NCI-H146 treated with DMSO at 0.1 percent for 48 hours (cell line): ENCODE measurements at regions not wholly inside any gene's neighbourhood (a gene's known extent, or its start where the extent isn't known, plus 50 kb on each side); places are given as distances from the start of the nearest gene placed in this dataset.
A peak's percentile ranks its signal among the peaks of the same experiment; 100 is the strongest.

Experiments used
- DNase-seq: peaks from one replicate; lab custom pipeline; 2025; ENCODE audit not compliant: unreplicated experiment; lab: John Stamatoyannopoulos, UW

DNA sequence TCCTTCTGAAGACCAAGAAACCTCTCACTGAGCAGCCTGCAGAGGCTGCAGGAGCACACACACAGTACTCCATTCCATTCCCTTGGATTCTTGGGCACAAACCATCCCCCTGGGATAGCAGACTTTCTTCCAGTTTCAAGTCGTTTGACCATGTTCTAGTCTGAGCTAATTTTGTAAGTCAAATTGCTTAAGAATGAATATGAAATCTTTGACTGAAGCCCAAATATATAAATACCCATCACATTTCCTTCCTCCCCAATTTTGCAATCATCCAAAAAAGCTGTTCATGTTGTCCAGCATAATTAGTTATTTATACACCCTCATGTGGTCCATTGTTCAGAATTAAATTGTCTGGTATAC, 231.2 kb upstream of the TPRG1 start:
- no peak for DNase-seq

DNA sequence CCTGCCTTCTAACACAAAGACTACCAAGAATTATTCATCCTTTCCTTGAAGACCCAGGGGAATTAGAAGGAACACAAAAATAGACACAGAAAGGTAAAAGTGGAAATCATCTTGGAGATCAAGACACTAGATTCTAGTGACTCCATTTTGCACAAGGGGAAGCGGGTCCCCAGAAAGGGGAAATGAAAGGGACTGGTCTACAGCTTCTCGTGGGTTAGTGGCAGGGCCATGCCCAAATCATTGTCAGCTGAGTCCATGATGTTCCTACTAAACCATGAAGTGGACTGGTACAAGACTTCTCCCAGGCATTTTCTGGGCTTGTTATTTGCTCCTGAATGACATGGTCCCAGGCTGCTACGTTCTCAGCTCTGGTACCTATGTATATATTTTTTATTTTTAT, 230.7 kb upstream of the TPRG1 start:
- DNase-seq = no peak

- no peak for DNase-seq
These were observed 229.6 kb upstream of the TPRG1 start for GRCh38 chr3:188942191-188942590.

GRCh38 chr3:188943591-188943990, 228.2 kb upstream of the TPRG1 start:
- no peak for DNase-seq

DNA sequence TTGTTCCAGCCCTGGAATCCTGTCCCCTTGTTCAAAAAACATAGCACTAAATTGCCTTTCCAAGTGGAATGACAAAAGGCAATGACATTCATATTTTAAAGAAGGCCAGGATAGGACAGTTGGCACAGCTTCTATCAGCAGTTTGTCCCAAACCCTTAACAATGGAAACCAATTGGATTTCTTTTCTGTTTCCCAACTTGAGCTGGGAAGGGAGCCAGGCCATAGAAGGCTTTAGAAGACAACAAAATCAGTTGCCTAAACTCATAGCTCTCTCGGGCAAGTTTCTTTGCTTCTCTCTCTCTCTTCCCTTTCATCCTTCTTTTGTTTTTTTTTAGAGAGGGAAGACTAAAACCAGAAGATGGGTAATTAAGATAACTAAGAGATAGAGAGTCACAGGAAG, 227.7 kb upstream of the TPRG1 start:
- DNase-seq = no peak

DNA sequence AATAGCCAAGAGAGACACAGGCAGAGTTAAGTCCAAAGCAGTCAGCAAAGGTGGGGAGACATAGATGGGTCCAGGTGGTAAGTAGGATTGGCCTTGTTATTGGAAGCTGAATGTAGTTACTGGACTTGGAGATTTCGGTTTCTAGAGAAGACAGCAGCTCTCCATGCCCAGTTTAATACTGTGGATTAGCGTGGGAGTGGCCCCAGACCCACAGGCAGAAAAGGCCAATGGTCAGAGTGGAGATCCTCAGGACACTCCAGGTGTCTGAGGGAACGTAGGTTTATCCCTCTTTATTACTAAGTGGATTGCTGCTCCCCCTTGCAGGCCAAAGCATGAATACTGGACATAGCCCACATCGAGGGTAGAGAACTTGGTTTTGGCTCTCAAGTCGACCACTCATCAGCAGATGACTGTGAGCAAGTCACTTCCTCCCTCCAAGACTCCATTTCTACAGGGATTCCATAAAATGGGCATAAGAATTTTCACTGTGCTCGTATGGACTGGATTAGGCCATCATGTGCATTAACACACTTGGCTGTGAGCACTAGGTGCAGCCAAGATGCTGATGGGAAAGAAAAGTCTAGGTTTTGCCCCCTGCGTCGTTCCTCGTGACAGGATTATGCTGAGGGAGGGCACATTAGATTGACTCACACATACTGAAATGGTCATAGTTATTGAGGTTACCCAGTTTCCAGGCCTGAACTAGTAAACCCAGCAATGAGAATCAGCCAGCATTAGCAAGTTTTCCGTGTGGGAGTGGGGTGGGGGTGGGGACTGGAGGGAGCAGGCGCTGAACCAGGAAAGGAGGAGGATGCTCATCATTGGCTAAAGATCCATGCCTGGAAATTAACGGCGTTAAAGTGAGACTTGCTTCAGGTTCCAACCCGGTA, 225.2 kb upstream of the TPRG1 start:
- DNase-seq = no peak

- peak; percentile 93 for DNase-seq
These were observed 224.1 kb upstream of the TPRG1 start for GRCh38 chr3:188947401-188948280.

DNA sequence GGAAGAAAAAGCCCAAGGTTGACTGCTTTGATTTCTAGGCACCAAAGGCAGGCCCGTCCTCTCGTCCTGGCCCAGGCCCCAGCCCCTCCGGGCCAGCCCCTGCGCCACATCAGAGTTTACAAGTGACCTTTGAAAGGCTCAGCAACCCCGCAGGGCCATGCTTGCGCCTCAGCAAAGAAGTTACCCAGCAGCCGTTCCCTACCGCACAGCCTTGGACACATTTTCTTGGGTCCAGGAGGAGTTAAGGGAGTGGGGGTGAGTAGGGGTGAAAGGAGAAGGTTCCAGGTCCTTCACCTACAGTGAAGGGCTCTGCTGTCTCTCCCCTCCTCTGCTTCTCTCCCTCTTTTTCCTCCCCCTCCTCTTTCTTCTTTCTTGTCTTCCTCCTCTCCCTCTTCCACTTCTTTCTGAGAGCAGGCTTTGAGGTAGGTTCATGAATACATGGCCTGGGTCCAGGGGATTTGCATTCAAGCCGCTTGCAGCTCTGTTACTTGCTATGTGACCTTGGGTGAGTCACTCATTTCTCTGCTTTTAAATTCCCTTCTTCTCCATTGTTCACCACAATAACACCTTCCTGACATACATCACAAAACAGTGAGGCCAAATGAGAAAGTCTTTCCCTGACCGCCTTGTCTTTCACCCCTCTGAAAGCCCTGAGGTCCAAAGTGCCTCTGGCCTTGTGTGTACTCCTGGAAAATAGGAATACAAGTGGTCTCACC, 223.3 kb upstream of the TPRG1 start:
- no peak for DNase-seq

GRCh38 chr3:188948997-188949389, 222.8 kb upstream of the TPRG1 start:
- DNase-seq = no peak

DNA sequence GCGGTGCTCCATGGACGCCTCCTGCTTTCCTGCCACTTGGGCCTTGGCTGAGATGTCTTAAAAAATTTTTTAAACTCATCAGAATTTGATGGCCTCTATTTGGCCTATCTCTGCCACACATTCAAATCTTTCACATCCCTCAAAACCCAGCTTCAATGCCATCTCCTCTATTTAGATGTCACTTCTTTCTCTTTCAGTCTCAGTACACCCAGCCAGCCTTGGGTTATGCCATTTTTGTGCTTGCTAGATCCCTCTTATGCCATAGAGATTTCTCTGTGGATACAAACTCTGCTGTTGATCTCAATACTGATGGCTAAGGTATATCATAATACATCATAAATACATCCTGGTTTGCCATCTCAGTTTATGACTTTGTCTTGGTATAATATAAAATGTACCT, 222.3 kb upstream of the TPRG1 start:
- no peak for DNase-seq

- no peak for DNase-seq
These were observed 221.8 kb upstream of the TPRG1 start for GRCh38 chr3:188949996-188950395.

DNA sequence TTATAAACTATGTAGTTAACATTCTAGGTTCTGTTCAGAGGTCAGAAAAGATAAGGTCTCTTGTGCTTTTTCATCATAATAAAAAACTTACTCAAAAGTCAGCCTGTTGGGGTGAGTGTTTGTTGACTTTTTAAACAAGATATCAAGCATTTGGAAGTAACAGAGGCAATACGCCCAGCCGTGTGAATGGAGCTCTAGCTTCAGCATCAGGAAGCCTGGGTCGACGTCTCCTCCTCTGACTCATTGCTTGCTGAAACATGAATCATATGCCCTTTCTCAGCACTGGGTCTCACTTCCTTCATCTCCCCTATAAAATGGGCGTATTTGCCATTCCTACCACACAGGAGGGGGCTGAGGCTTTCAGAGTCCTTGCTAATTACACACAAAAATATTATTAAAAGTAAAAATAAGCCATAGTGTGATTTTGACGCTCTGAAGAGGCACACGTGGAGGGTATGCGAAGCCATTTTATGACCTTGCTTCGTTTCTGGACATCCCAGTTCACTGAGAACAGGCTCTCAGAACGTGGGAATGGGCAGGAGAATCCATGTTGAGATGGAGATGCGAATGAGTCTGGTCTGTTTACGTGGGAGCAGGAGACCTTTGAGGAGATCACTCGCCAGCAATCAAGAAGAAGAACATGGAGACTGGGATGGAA, 220.8 kb upstream of the TPRG1 start:
- no peak for DNase-seq

GRCh38 chr3:188951734-188952133, 220.0 kb upstream of the TPRG1 start:
- no peak for DNase-seq

DNA sequence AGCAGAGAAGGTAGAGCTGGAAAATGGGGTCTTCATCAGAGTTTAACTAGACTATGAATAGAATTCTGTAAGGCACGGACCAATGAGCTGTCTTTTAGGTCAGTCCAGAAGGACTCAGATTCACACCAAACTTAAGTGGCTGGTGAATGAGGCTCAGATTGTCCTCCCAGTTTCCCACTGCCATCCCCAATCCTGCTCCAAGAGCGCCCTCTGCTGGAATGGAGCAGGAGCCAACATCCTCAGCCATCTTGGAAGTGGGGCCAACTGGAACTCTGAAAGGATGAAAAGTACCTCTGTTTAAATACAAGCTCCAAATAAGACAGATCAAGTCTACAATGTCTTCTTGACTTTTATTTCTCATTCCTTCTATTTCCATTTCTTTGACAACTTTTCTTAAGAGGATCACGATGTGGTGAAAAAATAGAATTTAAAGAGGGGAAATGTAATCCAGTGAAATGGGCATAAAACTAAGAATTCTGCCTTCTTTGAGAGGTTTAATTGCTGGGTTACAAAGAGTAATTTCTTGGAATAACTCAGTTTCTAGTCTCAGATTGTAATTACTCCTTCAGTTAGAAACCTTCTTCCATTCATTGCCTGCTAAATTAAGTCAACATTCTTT, 217.1 kb upstream of the TPRG1 start:
- DNase-seq = peak; percentile 38

GRCh38 chr3:188955919-188956318, 215.9 kb upstream of the TPRG1 start:
- no peak for DNase-seq

GRCh38 chr3:188956839-188957489, 214.8 kb upstream of the TPRG1 start:
- DNase-seq = no peak

DNA sequence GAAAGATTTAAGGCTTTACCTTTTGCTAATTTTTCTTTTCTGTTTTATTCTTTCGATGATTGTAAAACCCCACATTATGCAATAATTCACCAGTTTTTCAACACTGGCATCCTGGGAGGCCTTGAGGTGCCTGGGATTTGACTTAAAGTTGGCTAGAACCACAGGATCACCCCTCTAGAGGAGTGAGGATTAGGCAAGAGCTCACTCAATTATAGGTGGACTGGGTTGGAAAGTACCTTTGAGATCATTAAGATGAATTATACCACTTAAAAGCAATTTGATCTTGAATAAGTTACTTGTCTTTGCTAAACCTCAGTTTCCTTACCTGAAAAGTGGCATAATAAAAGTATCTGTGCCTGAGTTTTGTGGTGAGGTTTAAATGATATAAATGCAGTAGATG, 212.8 kb upstream of the TPRG1 start:
- DNase-seq = no peak

- no peak for DNase-seq
These were observed 209.2 kb upstream of the TPRG1 start for GRCh38 chr3:188962253-188963247.

- no peak for DNase-seq
These were observed 206.8 kb upstream of the TPRG1 start for GRCh38 chr3:188964957-188965356.
